IMR-90 (cell line): ENCODE measurements at regions not wholly inside any gene's neighbourhood (a gene's known extent, or its start where the extent isn't known, plus 50 kb on each side); places are given as distances from the start of the nearest gene placed in this dataset.

Experiments
- ATAC-seq: fragments of 200-7000 bp; cut with Tn5 transposase; 2 replicates; pipeline ENCODE4 v1.9.1; 2020; ENCODE audit warnings: low read depth, mild to moderate bottlenecking, moderate library complexity
- BruUV-seq: library from RNA; stranded (reverse); fragments of 400-500 nt; replicated peaks from 2 replicates; lab custom pipeline; 2021; lab: Mats Ljungman, UMichigan
- CTCF ChIA-PET: fragments of 300-600 bp; formaldehyde crosslinking; extraction: SDS; loops from one replicate; lab custom pipeline; 2021; ENCODE audit warnings: antibody characterized with exemption; lab: Yijun Ruan, JAX
- POLR2A ChIA-PET: fragments of 300-600 bp; sonication (Branson Sonifier 250); formaldehyde crosslinking; loops from one replicate; lab custom pipeline; 2022; ENCODE audit warnings: antibody characterized with exemption; ENCODE audit not compliant: unreplicated experiment; lab: Charles Lee
- DNase-seq: peaks from one replicate; pipeline ENCODE4 v3.0.0; 2013
- H2AFZ ChIP-seq: replicated peaks from 2 replicates; pipeline ENCODE3; 2013; ENCODE audit warnings: low read length, mild to moderate bottlenecking; ENCODE audit not compliant: poor library complexity
- H2AK5ac ChIP-seq: 2 replicates; pipeline ENCODE4 v1.6.1; 2013; ENCODE audit warnings: low read depth, low read length, inconsistent platforms
- H2AK9ac ChIP-seq: replicated peaks from 2 replicates; pipeline ENCODE3; 2013; ENCODE audit warnings: mild to moderate bottlenecking, low read depth, low read length, moderate library complexity; ENCODE audit not compliant: poor library complexity
- H2BK120ac ChIP-seq: 2 replicates; pipeline ENCODE4 v1.6.1; 2013; ENCODE audit warnings: low read depth, low read length, inconsistent platforms
- H2BK15ac ChIP-seq: 3 replicates; pipeline ENCODE4 v1.6.1; 2013; ENCODE audit warnings: low read depth, low read length, inconsistent platforms
- H2BK20ac ChIP-seq: 2 replicates; pipeline ENCODE4 v1.6.1; 2013; ENCODE audit warnings: low read depth, mild to moderate bottlenecking, inconsistent platforms, low read length, moderate library complexity
- H2BK5ac ChIP-seq: 2 replicates; pipeline ENCODE4 v1.6.1; 2013; ENCODE audit warnings: mild to moderate bottlenecking, low read depth, low read length, inconsistent platforms; ENCODE audit not compliant: poor library complexity, severe bottlenecking
- H3K14ac ChIP-seq: replicated peaks from 2 replicates; pipeline ENCODE4 v1.6.1; 2013; ENCODE audit warnings: low read depth, low read length, inconsistent platforms
- H3K18ac ChIP-seq: 2 replicates; pipeline ENCODE4 v1.6.1; 2013; ENCODE audit warnings: low read depth, low read length, control low read depth
- H3K23ac ChIP-seq: 2 replicates; pipeline ENCODE4 v1.6.1; 2013; ENCODE audit warnings: low read depth, low read length, inconsistent platforms
- H3K27ac ChIP-seq: 2 replicates; pipeline ENCODE4 v1.5.1; 2013; ENCODE audit warnings: mild to moderate bottlenecking, control low read depth, low read length; ENCODE audit not compliant: insufficient read depth
- H3K27me3 ChIP-seq: 2 replicates; pipeline ENCODE4 v1.6.1; 2013; ENCODE audit warnings: low read length; ENCODE audit not compliant: control insufficient read depth, insufficient read depth
- H3K36me3 ChIP-seq: 2 replicates; pipeline ENCODE4 v1.6.1; 2013; ENCODE audit warnings: low read length, mixed read lengths; ENCODE audit not compliant: control insufficient read depth, insufficient read depth
- H3K4ac ChIP-seq: 2 replicates; pipeline ENCODE4 v1.6.1; 2013; ENCODE audit warnings: low read depth, low read length, inconsistent platforms
- H3K4me1 ChIP-seq: 2 replicates; pipeline ENCODE4 v1.6.1; 2013; ENCODE audit warnings: low read length, mixed read lengths; ENCODE audit not compliant: control insufficient read depth, insufficient read depth
- H3K4me2 ChIP-seq: 2 replicates; pipeline ENCODE4 v1.6.1; 2013; ENCODE audit warnings: low read depth, mild to moderate bottlenecking, control low read depth, low read length, moderate library complexity
- H3K4me3 ChIP-seq: 2 replicates; pipeline ENCODE4 v1.5.1; 2013; ENCODE audit warnings: low read depth, mild to moderate bottlenecking, control low read depth, low read length, moderate library complexity; ENCODE audit not compliant: insufficient read depth
- H3K56ac ChIP-seq: 2 replicates; pipeline ENCODE4 v1.6.1; 2013; ENCODE audit warnings: low read length, inconsistent platforms; ENCODE audit not compliant: insufficient read depth; ENCODE audit errors: extremely low read depth
- H3K79me1 ChIP-seq, 2 experiments: 2 replicates each; pipeline ENCODE4 v1.6.1; 2013; ENCODE audit warnings: low read length in 2 of 2, inconsistent platforms in 1 of 2, low read depth in 1 of 2
- H3K9ac ChIP-seq: 2 replicates; pipeline ENCODE4 v1.6.1; 2013; ENCODE audit warnings: low read depth, low read length, control low read depth
- H3K9me1 ChIP-seq: 2 replicates; pipeline ENCODE4 v1.6.1; 2013; ENCODE audit warnings: low read length, inconsistent platforms; ENCODE audit not compliant: insufficient read depth
- H3K9me3 ChIP-seq: 2 replicates; pipeline ENCODE4 v1.6.1; 2013; ENCODE audit warnings: low read length; ENCODE audit not compliant: control insufficient read depth, insufficient read depth
- H4K20me1 ChIP-seq: 2 replicates; pipeline ENCODE4 v1.6.1; 2013; ENCODE audit warnings: low read length, inconsistent platforms; ENCODE audit not compliant: insufficient read depth
- H4K5ac ChIP-seq: 2 replicates; pipeline ENCODE4 v1.6.1; 2013; ENCODE audit warnings: mild to moderate bottlenecking, low read depth, low read length, control low read depth
- H4K8ac ChIP-seq, 2 experiments: 2 replicates each; pipeline ENCODE4 v1.6.1; 2013; ENCODE audit warnings: low read depth in 2 of 2, low read length in 2 of 2, control low read depth in 1 of 2, inconsistent platforms in 1 of 2
- H4K91ac ChIP-seq: 2 replicates; pipeline ENCODE4 v1.6.1; 2013; ENCODE audit warnings: low read depth, low read length, inconsistent platforms; ENCODE audit not compliant: insufficient read depth
- CEBPB ChIP-seq: IDR thresholded peaks from 2 replicates; pipeline ENCODE4 v1.6.1; 2012; ENCODE audit warnings: low read depth, low read length, improper control_type of control experiment
- WGBS, 2 experiments: methylation state at CpG; one replicate each; pipeline versions ENCODE4 v1.1.5 to v1.1.7; 2013; ENCODE audit warnings: missing lambda C conversion rate in 2 of 2; ENCODE audit not compliant: insufficient read length in 1 of 2; ENCODE audit errors: extremely low coverage in 2 of 2; 5-methylcytosine and 5-hydroxymethylcytosine counted together
- dilution Hi-C: fragments of 300-500 bp; cut with HindIII; formaldehyde crosslinking; loops from one replicate; pipeline ENCODE4 v1.14.3; 2018; ENCODE audit warnings: low sequenced_read_pairs; ENCODE audit not compliant: unreplicated experiment
- in situ Hi-C: fragments of 300-500 bp; cut with MboI; formaldehyde crosslinking; loops from 3 replicates; pipeline ENCODE4 v1.14.3; 2019; ENCODE audit warnings: low sequenced_read_pairs, inconsistent platforms, mixed read lengths
- intact Hi-C: fragments of 100-400 bp; cut with micrococcal nuclease; formaldehyde crosslinking; loops from 2 replicates; pipeline ENCODE4 v1.10.0; 2022

DNA sequence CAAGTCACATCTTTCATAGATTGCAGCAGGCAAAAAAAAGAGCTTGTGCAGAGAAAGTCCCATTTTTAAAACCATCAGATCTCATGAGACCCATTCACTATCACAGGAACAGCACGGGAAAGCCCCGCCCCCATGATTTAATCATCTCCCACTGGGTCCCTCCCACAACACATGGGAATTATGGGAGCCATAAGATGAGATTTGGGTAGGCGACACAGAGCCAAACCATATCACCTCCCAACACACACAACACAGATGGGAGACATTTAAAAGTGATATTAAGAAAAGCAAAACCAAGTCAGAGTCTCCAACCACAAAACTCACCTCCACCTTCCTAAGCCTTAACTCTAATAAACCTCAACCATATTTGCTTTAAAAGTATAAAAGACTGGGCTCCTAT lies 61.5 kb upstream of the TIAM1 start:
- Histone ChIP-seq H4K5ac (no peak overlapping the region), H3K4ac (no peak overlapping the region), H3K18ac (no peak overlapping the region), H2BK15ac (no peak overlapping the region), H3K14ac (no peak overlapping the region), H3K27me3 (no peaks in the 10 kb centered on the region), H4K91ac (no peak overlapping the region), H3K36me3 (no peaks in the 10 kb centered on the region), H3K9me3 (no peaks in the 10 kb centered on the region), H4K8ac (no peak overlapping the region), H3K9ac (no peak overlapping the region), H3K56ac (no peak overlapping the region), H3K4me2 (no peak overlapping the region), H3K23ac (no peak overlapping the region), H4K20me1 (no peaks in the 10 kb centered on the region), H2AK9ac (no peak overlapping the region), H2BK5ac (no peak overlapping the region), H2AK5ac (no peak overlapping the region), H3K4me1 (no peaks in the 10 kb centered on the region), H2BK20ac (no peak overlapping the region), H3K27ac (no peak overlapping the region), H2BK120ac (no peak overlapping the region), H3K9me1 (no peaks in the 10 kb centered on the region), H2AFZ (no peak overlapping the region), H3K4me3 (no peak overlapping the region), H3K79me1 (no peaks in the 10 kb centered on the region)
- no CpG with 5 or more reads among the region's 3 CpGs for WGBS, 2 experiments
- DNase-seq (no peak), ATAC-seq (no peak)
- dilution Hi-C loops (no loop called here), intact Hi-C loops (no loop called here), in situ Hi-C loops (no loop called here)
- POLR2A ChIA-PET, result no interaction called here
- CTCF ChIA-PET, result no interaction called here
- TF ChIP-seq CEBPB, result no peak
- BruUV-seq, result no TSS peak
